Erythroblast (primary cell): ENCODE measurements at regions not wholly inside any gene's neighbourhood (a gene's known extent, or its start where the extent isn't known, plus 50 kb on each side); places are given as distances from the start of the nearest gene placed in this dataset.

Source experiments
- GATA1 ChIP-seq: IDR thresholded peaks from 2 replicates; pipeline ENCODE4 v1.6.1; 2011; ENCODE audit warnings: low read depth, mild to moderate bottlenecking, control low read depth, low read length, moderate library complexity
- POLR2A ChIP-seq: IDR thresholded peaks from 2 replicates; pipeline ENCODE4 v1.6.1; 2011; ENCODE audit warnings: mild to moderate bottlenecking, low read length

- TF ChIP-seq POLR2A (no peak), GATA1 (no peak)
Observed at GRCh38 chr13:56563663-56564062, 577.1 kb upstream of the PRR20A start.
